OCI-LY7 (cell line): ENCODE measurements at regions not wholly inside any gene's neighbourhood (a gene's known extent, or its start where the extent isn't known, plus 50 kb on each side); places are given as distances from the start of the nearest gene placed in this dataset.

ENCODE experiments used
- EZH2phosphoT487 ChIP-seq: fragments of 200-600 bp; sonication (generic); IDR thresholded peaks from 2 replicates; pipeline ENCODE4 v1.6.1; 2018; ENCODE audit warnings: low read depth, borderline replicate concordance, mild to moderate bottlenecking, mixed run types, antibody characterized with exemption, low read length, moderate library complexity, mixed read lengths
- TF ChIP-seq, protein P1 (sequence below): fragments of 200-600 bp; sonication (generic); conservative IDR thresholded peaks from 2 replicates; pipeline ENCODE4 v1.5.1; 2014; ENCODE audit warnings: mild to moderate bottlenecking, antibody characterized with exemption, low read length, moderate library complexity, mixed read lengths

GRCh38 chr10:4011136-4011812, 226.3 kb upstream of the KLF6 start:
- TF ChIP-seq, protein P1, sequence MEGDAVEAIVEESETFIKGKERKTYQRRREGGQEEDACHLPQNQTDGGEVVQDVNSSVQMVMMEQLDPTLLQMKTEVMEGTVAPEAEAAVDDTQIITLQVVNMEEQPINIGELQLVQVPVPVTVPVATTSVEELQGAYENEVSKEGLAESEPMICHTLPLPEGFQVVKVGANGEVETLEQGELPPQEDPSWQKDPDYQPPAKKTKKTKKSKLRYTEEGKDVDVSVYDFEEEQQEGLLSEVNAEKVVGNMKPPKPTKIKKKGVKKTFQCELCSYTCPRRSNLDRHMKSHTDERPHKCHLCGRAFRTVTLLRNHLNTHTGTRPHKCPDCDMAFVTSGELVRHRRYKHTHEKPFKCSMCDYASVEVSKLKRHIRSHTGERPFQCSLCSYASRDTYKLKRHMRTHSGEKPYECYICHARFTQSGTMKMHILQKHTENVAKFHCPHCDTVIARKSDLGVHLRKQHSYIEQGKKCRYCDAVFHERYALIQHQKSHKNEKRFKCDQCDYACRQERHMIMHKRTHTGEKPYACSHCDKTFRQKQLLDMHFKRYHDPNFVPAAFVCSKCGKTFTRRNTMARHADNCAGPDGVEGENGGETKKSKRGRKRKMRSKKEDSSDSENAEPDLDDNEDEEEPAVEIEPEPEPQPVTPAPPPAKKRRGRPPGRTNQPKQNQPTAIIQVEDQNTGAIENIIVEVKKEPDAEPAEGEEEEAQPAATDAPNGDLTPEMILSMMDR = no peak
- TF ChIP-seq EZH2phosphoT487 = no peak
